ENCODE measurements at regions not wholly inside any gene's neighbourhood (a gene's known extent, or its start where the extent isn't known, plus 50 kb on each side); places are given as distances from the start of the nearest gene placed in this dataset.

DNA sequence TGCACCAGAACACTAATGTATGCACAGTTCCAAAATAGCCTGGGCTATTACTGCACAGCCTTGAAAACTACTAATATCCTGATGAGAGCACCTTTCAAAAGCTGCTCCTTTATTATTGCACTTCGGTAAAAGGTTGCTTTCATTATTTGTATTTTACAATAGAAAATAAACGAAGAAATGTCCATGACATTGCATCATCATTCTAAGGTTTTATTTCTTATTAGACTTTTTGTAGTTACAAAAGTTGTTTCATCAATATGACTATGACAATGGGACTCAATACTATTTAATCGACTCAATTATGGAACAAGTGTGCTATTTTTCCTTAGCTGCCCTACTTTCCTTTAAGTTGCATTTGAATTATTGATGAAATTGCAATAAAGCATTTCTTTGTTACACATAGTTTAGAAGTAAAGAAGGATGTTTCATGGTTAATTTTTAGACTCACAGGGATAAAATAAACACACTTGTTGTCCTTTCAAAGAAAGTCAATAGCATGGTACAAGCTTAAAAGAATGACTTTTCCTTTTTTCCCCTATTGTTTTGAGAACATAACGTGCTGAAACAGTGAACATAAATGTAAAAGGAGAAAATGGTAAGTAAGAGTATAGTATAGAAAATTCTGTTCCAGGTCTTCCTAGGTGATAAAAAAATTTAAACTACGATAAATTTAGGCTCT, 407.6 kb downstream of the BCAT1 start:
- in situ Hi-C loops (cut with HindIII; ENCODE audit: low sequenced_read_pairs) = no loop called here
- TF ChIP-seq, protein P1, sequence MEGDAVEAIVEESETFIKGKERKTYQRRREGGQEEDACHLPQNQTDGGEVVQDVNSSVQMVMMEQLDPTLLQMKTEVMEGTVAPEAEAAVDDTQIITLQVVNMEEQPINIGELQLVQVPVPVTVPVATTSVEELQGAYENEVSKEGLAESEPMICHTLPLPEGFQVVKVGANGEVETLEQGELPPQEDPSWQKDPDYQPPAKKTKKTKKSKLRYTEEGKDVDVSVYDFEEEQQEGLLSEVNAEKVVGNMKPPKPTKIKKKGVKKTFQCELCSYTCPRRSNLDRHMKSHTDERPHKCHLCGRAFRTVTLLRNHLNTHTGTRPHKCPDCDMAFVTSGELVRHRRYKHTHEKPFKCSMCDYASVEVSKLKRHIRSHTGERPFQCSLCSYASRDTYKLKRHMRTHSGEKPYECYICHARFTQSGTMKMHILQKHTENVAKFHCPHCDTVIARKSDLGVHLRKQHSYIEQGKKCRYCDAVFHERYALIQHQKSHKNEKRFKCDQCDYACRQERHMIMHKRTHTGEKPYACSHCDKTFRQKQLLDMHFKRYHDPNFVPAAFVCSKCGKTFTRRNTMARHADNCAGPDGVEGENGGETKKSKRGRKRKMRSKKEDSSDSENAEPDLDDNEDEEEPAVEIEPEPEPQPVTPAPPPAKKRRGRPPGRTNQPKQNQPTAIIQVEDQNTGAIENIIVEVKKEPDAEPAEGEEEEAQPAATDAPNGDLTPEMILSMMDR (IDR thresholded peaks at IDR 0.05; ENCODE audit: low read depth, low read length) = no peak
- DNase-seq (ENCODE audit: low read depth, low spot score) = no peak
- no peak overlapping the region for H3K4me3 ChIP-seq (ENCODE audit: low read depth, low read length)

DNA sequence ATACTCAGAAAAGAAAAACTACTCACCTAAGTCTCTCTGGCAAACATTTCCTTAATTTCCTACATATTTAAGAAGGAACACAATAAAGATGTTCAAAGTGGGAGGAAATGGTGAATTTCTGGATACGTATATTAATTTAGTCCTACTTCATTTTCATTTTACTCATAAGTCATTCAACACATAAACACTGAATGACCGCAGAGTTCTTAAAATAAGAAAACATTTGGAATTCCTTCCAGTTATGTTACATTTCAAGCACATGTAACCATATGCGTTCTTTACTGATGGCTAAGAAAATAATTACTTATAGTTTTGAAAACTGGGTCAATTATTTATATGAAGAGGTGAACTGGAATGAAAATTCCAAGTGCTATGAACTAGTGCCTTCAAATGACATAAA, 409.3 kb downstream of the BCAT1 start:
- in situ Hi-C loops (cut with HindIII; ENCODE audit: low sequenced_read_pairs) = no loop called here
- TF ChIP-seq, protein P1 (IDR thresholded peaks at IDR 0.05; ENCODE audit: low read depth, low read length) = no peak
- DNase-seq (ENCODE audit: low read depth, low spot score) = no peak
- no peak overlapping the region for H3K4me3 ChIP-seq (ENCODE audit: low read depth, low read length)

DNA sequence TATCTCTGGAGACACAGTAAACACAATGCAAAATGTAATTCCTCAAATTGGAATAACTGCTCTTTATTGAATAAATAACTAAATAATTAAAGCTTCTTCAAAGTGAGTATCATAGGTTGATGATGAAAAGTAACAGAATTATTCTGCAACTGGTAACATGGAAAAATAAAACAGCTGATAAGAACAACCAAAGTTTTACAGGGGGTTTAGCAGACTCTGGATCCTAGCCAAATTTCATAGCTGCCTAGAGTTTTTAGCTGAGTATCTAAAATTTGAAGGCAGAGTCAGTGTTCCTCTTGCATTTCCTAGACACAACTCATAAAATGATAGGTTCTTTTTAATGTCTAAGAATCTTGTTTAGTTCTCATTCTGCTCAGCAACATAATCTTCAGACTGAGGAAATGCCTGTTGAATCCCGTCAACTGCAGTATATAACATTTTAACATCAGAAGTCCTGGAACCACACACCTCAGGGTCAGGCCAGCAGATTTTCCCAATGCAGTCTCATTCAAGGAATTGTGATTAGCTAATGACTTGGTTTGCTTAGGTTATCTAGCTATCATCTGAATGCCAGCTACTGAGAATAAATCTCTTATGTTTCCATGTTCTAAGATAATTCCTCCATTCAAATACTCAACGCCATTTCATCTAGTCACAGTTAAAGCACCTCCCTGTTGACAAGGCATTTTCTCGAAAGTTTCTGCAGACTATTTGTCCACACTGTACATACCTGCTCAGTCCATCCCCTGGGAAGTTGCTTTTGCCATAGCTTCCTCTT, 411.6 kb downstream of the BCAT1 start:
- TF ChIP-seq, protein P1 (IDR thresholded peaks at IDR 0.05; ENCODE audit: low read depth, low read length) = no peak
- no peak overlapping the region for H3K4me3 ChIP-seq (ENCODE audit: low read depth, low read length)
- no peak for DNase-seq (ENCODE audit: low read depth, low spot score)
- in situ Hi-C loops (cut with HindIII; ENCODE audit: low sequenced_read_pairs) = no loop called here

DNA sequence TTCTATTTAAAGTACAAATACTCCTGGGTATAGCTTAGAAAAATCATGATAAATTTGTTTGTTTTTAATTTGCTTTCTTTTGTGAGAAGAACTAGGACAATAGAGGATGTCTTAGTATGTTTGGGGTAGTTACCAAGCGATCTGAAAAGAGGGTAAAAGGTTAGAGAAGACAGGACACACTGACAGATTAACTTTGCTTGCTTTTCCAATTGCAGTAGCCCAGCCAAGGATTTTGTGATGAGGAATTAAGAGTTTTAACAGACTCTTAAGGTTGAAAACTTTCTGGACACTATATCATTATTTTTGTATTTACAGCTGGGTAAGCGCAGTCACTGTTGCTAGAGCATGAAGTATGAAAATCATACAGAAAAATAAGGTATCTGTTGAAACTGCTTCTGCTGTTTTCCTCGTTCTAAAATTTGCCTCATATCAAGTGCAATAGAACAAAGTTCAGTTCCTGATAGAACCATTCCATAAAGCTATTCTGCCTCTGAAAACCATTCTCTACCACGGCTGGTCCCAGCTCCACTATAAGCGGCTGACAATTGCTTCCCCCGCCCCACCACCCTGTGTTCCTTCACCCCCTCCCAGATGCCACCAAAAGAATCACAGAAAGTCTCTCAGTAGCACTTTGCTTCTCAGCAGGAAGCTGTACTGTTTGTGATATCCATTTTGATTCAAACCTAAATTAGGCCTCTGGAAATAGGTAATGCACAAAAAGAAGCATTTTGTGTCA, 413.4 kb downstream of the BCAT1 start:
- H3K4me3 ChIP-seq (ENCODE audit: low read depth, low read length) = no peak overlapping the region
- in situ Hi-C loops (cut with HindIII; ENCODE audit: low sequenced_read_pairs) = no loop called here
- no peak for DNase-seq (ENCODE audit: low read depth, low spot score)
- TF ChIP-seq, protein P1 (IDR thresholded peaks at IDR 0.05; ENCODE audit: low read depth, low read length) = no peak

DNA sequence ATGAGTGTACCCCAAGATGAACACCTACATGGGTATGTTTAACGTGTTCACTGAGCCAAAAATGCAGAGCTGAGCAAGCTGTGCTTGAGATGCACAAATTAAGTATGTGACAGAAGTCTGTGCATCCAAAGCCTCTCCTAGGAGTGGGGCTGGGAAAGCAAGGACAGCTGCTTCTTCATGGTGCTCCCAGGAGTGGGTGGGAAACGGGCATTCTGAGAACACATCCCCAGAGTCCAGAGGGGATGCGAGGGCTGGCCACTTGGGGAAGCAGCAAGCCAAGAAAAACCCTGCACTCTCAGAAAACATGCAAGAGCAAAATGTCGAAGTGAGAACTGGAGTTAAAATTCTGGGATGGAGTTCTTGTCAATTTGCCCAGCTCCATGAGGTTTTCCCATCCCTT, 414.3 kb downstream of the BCAT1 start:
- TF ChIP-seq, protein P1 (IDR thresholded peaks at IDR 0.05; ENCODE audit: low read depth, low read length) = peak; percentile 12
- no peak overlapping the region for H3K4me3 ChIP-seq (ENCODE audit: low read depth, low read length)
- DNase-seq (ENCODE audit: low read depth, low spot score) = no peak
- in situ Hi-C loops (cut with HindIII; ENCODE audit: low sequenced_read_pairs) = no loop called here

DNA sequence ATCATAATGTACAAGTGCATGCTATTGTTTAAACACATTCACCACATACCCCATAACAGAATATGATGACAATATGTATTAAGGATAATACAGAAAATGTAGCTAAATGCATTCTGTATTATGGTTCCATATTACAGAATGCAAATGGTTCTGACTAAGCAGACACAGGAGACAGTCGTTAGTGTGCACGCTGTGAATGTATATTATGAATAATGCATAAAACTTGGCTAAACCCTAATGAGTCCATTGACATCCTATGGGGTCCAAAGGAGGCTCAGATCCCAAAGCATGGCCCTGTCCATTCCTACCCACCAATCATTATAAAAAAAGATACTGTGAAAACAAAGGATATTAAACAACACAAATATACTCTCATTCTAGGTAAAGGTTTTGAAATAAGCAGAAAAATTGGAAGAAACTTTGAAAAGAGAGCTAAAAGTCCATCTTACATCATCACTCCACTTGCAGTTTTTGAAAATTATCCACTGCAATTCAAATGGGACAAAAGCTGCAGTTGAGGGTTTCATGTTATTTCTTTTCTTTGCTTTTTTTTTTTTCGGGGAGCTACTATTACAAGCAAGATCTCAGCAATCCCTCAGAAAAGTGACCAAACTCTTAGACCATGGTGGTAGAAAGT, 415.1 kb downstream of the BCAT1 start:
- no peak for DNase-seq (ENCODE audit: low read depth, low spot score)
- in situ Hi-C loops (cut with HindIII; ENCODE audit: low sequenced_read_pairs) = no loop called here
- TF ChIP-seq, protein P1 (IDR thresholded peaks at IDR 0.05; ENCODE audit: low read depth, low read length) = no peak
- H3K4me3 ChIP-seq (ENCODE audit: low read depth, low read length) = no peak overlapping the region

Measured in astrocyte of the spinal cord (primary cell).